Esophagus squamous epithelium (tissue), 5 donors: ENCODE measurements at regions not wholly inside any gene's neighbourhood (a gene's known extent, or its start where the extent isn't known, plus 50 kb on each side); places are given as distances from the start of the nearest gene placed in this dataset.
"Not testable (repeated sequence)": the region's sequence is repeated elsewhere in the genome, so short reads cannot be mapped to it uniquely, and the experiment has no call there.

ENCODE experiments used
- DNase-seq: peaks from one replicate; lab custom pipeline; 2025; lab: John Stamatoyannopoulos, UW
- H3K27ac ChIP-seq, 4 donors: fragments of 200-600 bp; sonication (generic); one replicate each; pipeline ENCODE4 v1.5.1; 2016 to 2019; ENCODE audit warnings: mild to moderate bottlenecking in 1 of 4
- H3K27me3 ChIP-seq, 4 donors: fragments of 200-600 bp; sonication (generic); 1 replicate in 3 of 4; 2 replicates in 1 of 4; pipeline versions ENCODE4 v1.5.1 to v1.6.0; 2017 to 2021; ENCODE audit warnings: antibody characterized with exemption in 1 of 4
- H3K36me3 ChIP-seq, 3 donors: fragments of 200-600 bp; sonication (generic); one replicate each; pipeline ENCODE4 v1.5.1; 2016 to 2019
- H3K4me1 ChIP-seq, 3 donors: fragments of 200-600 bp; sonication (generic); one replicate each; pipeline ENCODE4 v1.5.1; 2017 to 2019
- H3K4me3 ChIP-seq, 4 donors: fragments of 200-600 bp; sonication (generic); 1 replicate in 3 of 4; 2 replicates in 1 of 4; pipeline ENCODE4 v1.5.1; 2016 to 2019; ENCODE audit warnings: mild to moderate bottlenecking in 2 of 4, moderate library complexity in 1 of 4
- H3K9me3 ChIP-seq, 3 donors: fragments of 200-600 bp; sonication (generic); one replicate each; pipeline ENCODE4 v1.5.1; 2016 to 2019
- CTCF ChIP-seq, 6 experiments: fragments of 450-650 bp in 4 of 6; fragments of 200-600 bp in 2 of 6; sonication (generic) in 2 of 6; IDR thresholded peaks; one replicate each; pipeline ENCODE4 v1.5.1; 2016 to 2019; ENCODE audit warnings: antibody characterized with exemption in 6 of 6, mild to moderate bottlenecking in 4 of 6, moderate library complexity in 4 of 6
- POLR2A ChIP-seq, 4 donors: fragments of 450-650 bp; IDR thresholded peaks; one replicate each; pipeline ENCODE4 v1.6.1; 2017; ENCODE audit warnings: antibody characterized with exemption in 4 of 4, mild to moderate bottlenecking in 4 of 4, moderate library complexity in 3 of 4
- WGBS, 2 donors: methylation state at CpG; one replicate each; pipeline ENCODE4 v1.1.5; 2018; 5-methylcytosine and 5-hydroxymethylcytosine counted together
- intact Hi-C: fragments of 100-400 bp; cut with DNase I; formaldehyde crosslinking; loops from one replicate; pipeline ENCODE4 v1.15.0; 2022
- donor health status: DM: yes; HTN: yes; CAD: no.

GRCh38 chr17:27954548-27955495 lies 61.7 kb upstream of the LYRM9 start:
- TF ChIP-seq POLR2A (IDR thresholded peaks at IDR 0.05) (no peak), CTCF (IDR thresholded peaks at IDR 0.05) (no peak)
- Histone ChIP-seq H3K4me3 (no peak overlapping the region), H3K27me3 (peaks cover 0 to 55% (median 0%) of the 10 kb centered on the region in 4 donors), H3K27ac (no peak overlapping the region), H3K4me1 (no peaks in the 10 kb centered on the region), H3K36me3 (no peaks in the 10 kb centered on the region), H3K9me3 (no peaks in the 10 kb centered on the region)
- DNase-seq: no peak
- intact Hi-C loops: no loop called here
- 45 to 51% methylated on average over 8 of the region's 8 CpGs for WGBS, 2 donors

GRCh38 chr17:27956601-27957445 lies 63.7 kb upstream of the LYRM9 start:
- no peak overlapping the region for H3K27ac ChIP-seq
- no peaks in the 10 kb centered on the region for H3K9me3 ChIP-seq
- no peak overlapping the region for H3K4me3 ChIP-seq
- DNase-seq: no peak
- peaks cover 0 to 57% (median 0%) of the 10 kb centered on the region in 4 donors for H3K27me3 ChIP-seq
- 72 to 82% methylated on average over 5 to 10 of the region's 13 CpGs for WGBS, 2 donors
- TF ChIP-seq POLR2A (IDR thresholded peaks at IDR 0.05): no peak
- TF ChIP-seq CTCF (IDR thresholded peaks at IDR 0.05): no peak
- H3K36me3 ChIP-seq: no peaks in the 10 kb centered on the region
- intact Hi-C loops: no loop called here
- H3K4me1 ChIP-seq: no peaks in the 10 kb centered on the region

GRCh38 chr17:27957446-27957793 lies 64.3 kb upstream of the LYRM9 start:
- H3K27ac ChIP-seq, H3K4me1 ChIP-seq: not testable (repeated sequence)
- 81 to 89% methylated on average over 4 of the region's 4 CpGs for WGBS, 2 donors

GRCh38 chr17:27958708-27959381 lies 65.7 kb upstream of the LYRM9 start:
- H3K27me3 ChIP-seq: peaks cover 0 to 37% (median 0%) of the 10 kb centered on the region in 4 donors

More at GRCh38 chr17:27957446-27957793, 64.3 kb upstream of the LYRM9 start:
- peaks cover 0 to 52% (median 0%) of the 10 kb centered on the region in 4 donors for H3K27me3 ChIP-seq
- H3K9me3 ChIP-seq, H3K36me3 ChIP-seq, intact Hi-C loops, H3K4me3 ChIP-seq, DNase-seq: not testable (repeated sequence)

More at GRCh38 chr17:27958708-27959381, 65.7 kb upstream of the LYRM9 start:
- Histone ChIP-seq H3K36me3 (no peaks in the 10 kb centered on the region), H3K4me1 (no peaks in the 10 kb centered on the region), H3K4me3 (no peak overlapping the region), H3K27ac (no peak overlapping the region), H3K9me3 (no peaks in the 10 kb centered on the region)
- WGBS, 2 donors: 28 to 70% methylated on average over 3 of the region's 3 CpGs
- intact Hi-C loops: no loop called here
- DNase-seq: no peak
- TF ChIP-seq CTCF (IDR thresholded peaks at IDR 0.05): no peak
- TF ChIP-seq POLR2A (IDR thresholded peaks at IDR 0.05): no peak
